Endothelial cell of umbilical vein (primary cell): ENCODE measurements at regions not wholly inside any gene's neighbourhood (a gene's known extent, or its start where the extent isn't known, plus 50 kb on each side); places are given as distances from the start of the nearest gene placed in this dataset.

Experiments
- BruUV-seq: library from RNA; stranded (reverse); fragments of 400-500 nt; replicated peaks from 2 replicates; lab custom pipeline; 2021; lab: Mats Ljungman, UMichigan
- CTCF ChIA-PET: fragments of 300-600, 350-600 bp; sonication (Branson Sonifier 250); formaldehyde crosslinking; loops from one replicate; lab custom pipeline; 2021; ENCODE audit warnings: antibody characterized with exemption, inconsistent platforms; lab: Charles Lee
- POLR2A ChIA-PET: fragments of 300-600, 350-600 bp; sonication (Branson Sonifier 250); formaldehyde crosslinking; loops from one replicate; lab custom pipeline; 2021; ENCODE audit warnings: antibody characterized with exemption, inconsistent platforms; lab: Charles Lee
- DNase-seq: peaks from one replicate; pipeline ENCODE4 v3.0.0-alpha.2; 2011; ENCODE audit warnings: low read depth, low spot score
- FAIRE-seq: peaks from 2 replicates; lab custom pipeline; 2011; peaks lifted over from hg19 to GRCh38; lab: Jason Lieb, UNC
- H2AFZ ChIP-seq: 2 replicates; pipeline ENCODE4 v1.6.0; 2012; ENCODE audit warnings: low read depth, low read length, control low read depth, inconsistent platforms
- H3K27ac ChIP-seq: 2 replicates; pipeline ENCODE4 v1.5.1; 2011; ENCODE audit warnings: low read depth, mild to moderate bottlenecking, control low read depth, low read length, moderate library complexity; ENCODE audit not compliant: insufficient read depth
- H3K27me3 ChIP-seq, 2 experiments: 2 replicates each; pipeline versions ENCODE4 v1.6.0 to v1.6.1; 2011; ENCODE audit warnings: low read length in 2 of 2, mixed read lengths in 1 of 2; ENCODE audit not compliant: control insufficient read depth in 2 of 2, insufficient read depth in 2 of 2
- H3K36me3 ChIP-seq, 2 experiments: 2 replicates in 1 of 2; 3 replicates in 1 of 2; pipeline ENCODE4 v1.5.1; 2011; ENCODE audit warnings: low read length in 2 of 2, mild to moderate bottlenecking in 1 of 2, moderate library complexity in 1 of 2; ENCODE audit not compliant: control insufficient read depth in 2 of 2, insufficient read depth in 2 of 2; ENCODE audit errors: extremely low read depth in 1 of 2
- H3K4me1 ChIP-seq: 3 replicates; pipeline ENCODE4 v1.5.1; 2011; ENCODE audit warnings: mild to moderate bottlenecking, low read length; ENCODE audit not compliant: control insufficient read depth, insufficient read depth; ENCODE audit errors: extremely low read depth
- H3K4me2 ChIP-seq: 2 replicates; pipeline ENCODE4 v1.6.1; 2011; ENCODE audit warnings: low read length, control low read depth, mixed read lengths; ENCODE audit not compliant: insufficient read depth
- H3K4me3 ChIP-seq, 3 experiments: fragments of 200-600 bp in 1 of 3; sonication (generic), shearing (Covaris generic) in 1 of 3; replicated peaks in 1 of 3; 2 replicates each; pipeline ENCODE4 v1.5.1; 2011 to 2016; ENCODE audit warnings: control low read depth in 3 of 3, low read length in 3 of 3, mild to moderate bottlenecking in 2 of 3, inconsistent platforms in 1 of 3, low read depth in 1 of 3, moderate library complexity in 1 of 3; ENCODE audit not compliant: insufficient read depth in 1 of 3
- H3K79me2 ChIP-seq: 2 replicates; pipeline ENCODE4 v1.6.0; 2012; ENCODE audit warnings: low read length, inconsistent platforms; ENCODE audit not compliant: control insufficient read depth, insufficient read depth
- H3K9ac ChIP-seq: replicated peaks from 2 replicates; pipeline ENCODE3; 2011; ENCODE audit warnings: low read length, control low read depth; ENCODE audit not compliant: insufficient read depth; ENCODE audit errors: extremely low read depth
- H3K9me1 ChIP-seq: replicated peaks from 3 replicates; pipeline ENCODE4 v1.6.0; 2011; ENCODE audit warnings: mild to moderate bottlenecking, low read length; ENCODE audit not compliant: control insufficient read depth, insufficient read depth; ENCODE audit errors: extremely low read depth
- H3K9me3 ChIP-seq: replicated peaks from 2 replicates; pipeline ENCODE4 v1.5.1; 2012; ENCODE audit warnings: low read length, inconsistent platforms; ENCODE audit not compliant: control insufficient read depth, insufficient read depth
- H4K20me1 ChIP-seq: replicated peaks from 2 replicates; pipeline ENCODE3; 2011; ENCODE audit warnings: mild to moderate bottlenecking, low read length; ENCODE audit not compliant: control insufficient read depth, insufficient read depth; ENCODE audit errors: extremely low read depth
- CTCF ChIP-seq, 2 donors: IDR thresholded peaks; 1 replicate in 1 of 2; 2 replicates in 1 of 2; pipeline ENCODE4 v1.5.1; 2011; ENCODE audit warnings: low read length in 2 of 2, mild to moderate bottlenecking in 2 of 2, moderate library complexity in 2 of 2, control low read depth in 1 of 2, inconsistent platforms in 1 of 2, low read depth in 1 of 2; ENCODE audit not compliant: insufficient read depth in 1 of 2; ENCODE audit errors: extremely low read depth in 1 of 2
- EZH2 ChIP-seq: IDR thresholded peaks from 2 replicates; pipeline ENCODE4 v1.6.1; 2012; ENCODE audit warnings: borderline replicate concordance, low read depth, mild to moderate bottlenecking, moderate library complexity, low read length, inconsistent platforms; ENCODE audit not compliant: severe bottlenecking
- FOS ChIP-seq: IDR thresholded peaks from 2 replicates; pipeline ENCODE4 v1.6.1; 2011; ENCODE audit warnings: mild to moderate bottlenecking, low read length, moderate library complexity, borderline replicate concordance; ENCODE audit not compliant: insufficient read depth
- GATA2 ChIP-seq: IDR thresholded peaks from 2 replicates; pipeline ENCODE4 v1.7.0; 2011; ENCODE audit warnings: low read depth, mild to moderate bottlenecking, moderate library complexity, mixed read lengths, low read length; ENCODE audit not compliant: insufficient read length, insufficient read depth
- JUN ChIP-seq: IDR thresholded peaks from 2 replicates; pipeline ENCODE4 v1.6.1; 2011; ENCODE audit warnings: borderline replicate concordance, low read depth; ENCODE audit not compliant: insufficient read length, insufficient read depth
- MAX ChIP-seq: IDR thresholded peaks from 2 replicates; pipeline ENCODE4 v1.6.1; 2011; ENCODE audit not compliant: insufficient read depth, insufficient read length
- MYC ChIP-seq: IDR thresholded peaks from one replicate; pipeline ENCODE4 v1.6.1; 2011; ENCODE audit warnings: mild to moderate bottlenecking, low read depth, low read length
- POLR2A ChIP-seq: IDR thresholded peaks from 2 replicates; pipeline ENCODE4 v1.6.1; 2012; ENCODE audit warnings: low read depth, mild to moderate bottlenecking, control low read depth, low read length
- POLR2AphosphoS5 ChIP-seq: IDR thresholded peaks from 2 replicates; pipeline ENCODE4 v1.6.1; 2012; ENCODE audit warnings: low read depth, mild to moderate bottlenecking, control low read depth, low read length, moderate library complexity; ENCODE audit not compliant: insufficient read depth
- dilution Hi-C: fragments of 300-500 bp; cut with MboI; formaldehyde crosslinking; loops from one replicate; pipeline ENCODE4 v1.15.0; 2019; ENCODE audit warnings: low sequenced_read_pairs; ENCODE audit not compliant: extremely low pct_ligation_motif_present
- intact Hi-C: fragments of 100-400 bp; cut with micrococcal nuclease; formaldehyde crosslinking; loops from one replicate; pipeline ENCODE4 v1.10.0; 2022

DNA sequence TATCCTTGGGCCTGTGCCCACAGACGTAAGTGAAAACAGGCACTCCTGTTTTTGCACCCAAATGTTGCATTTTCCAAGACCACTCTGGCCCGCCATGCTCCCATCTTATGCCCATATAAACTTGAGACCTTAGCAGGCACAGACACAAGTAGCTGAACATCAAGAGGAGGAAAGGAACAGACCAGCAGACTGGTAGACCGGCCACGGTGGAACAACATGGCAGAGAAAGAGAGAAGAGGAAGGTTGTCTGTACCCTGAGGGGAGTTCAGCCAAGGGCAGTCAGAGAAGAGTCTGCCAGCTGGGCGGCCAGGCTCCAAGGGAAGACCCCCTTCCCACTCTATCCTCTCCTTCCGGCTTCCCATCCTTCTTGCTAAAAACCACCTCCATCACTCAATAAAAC, 85.3 kb downstream of the GPR37 start:
- H3K4me1 ChIP-seq = no peaks in the 10 kb centered on the region
- H3K27me3 ChIP-seq = no peaks in the 10 kb centered on the region
- ChIA-PET POLR2A (no interaction called here), CTCF (no interaction called here)
- no peak for DNase-seq
- H3K9me1 ChIP-seq = no peaks in the 10 kb centered on the region
- FAIRE-seq = no peak
- no peak overlapping the region for H3K4me2 ChIP-seq
- H3K36me3 ChIP-seq = no peaks in the 10 kb centered on the region
- no peaks in the 10 kb centered on the region for H3K9me3 ChIP-seq
- dilution Hi-C loops = no loop called here
- BruUV-seq = no TSS peak
- H4K20me1 ChIP-seq = no peaks in the 10 kb centered on the region
- H2AFZ ChIP-seq = no peak overlapping the region
- H3K27ac ChIP-seq = no peak overlapping the region
- no peak for TF ChIP-seq FOS
- TF ChIP-seq POLR2A = no peak
- no peak for TF ChIP-seq MAX
- TF ChIP-seq POLR2AphosphoS5 = no peak
- no peak for TF ChIP-seq EZH2
- TF ChIP-seq MYC = no peak
- no peak for TF ChIP-seq GATA2
- no peak for TF ChIP-seq CTCF (IDR thresholded peaks at IDR 0.05; ENCODE audit: extremely low read depth in 1 of 2, insufficient read depth in 1 of 2, low read depth in 1 of 2, low read length in 2 of 2)
- TF ChIP-seq JUN = no peak
- no peaks in the 10 kb centered on the region for H3K79me2 ChIP-seq
- intact Hi-C loops = no loop called here
- H3K9ac ChIP-seq = no peak overlapping the region
- H3K4me3 ChIP-seq = no peak overlapping the region
